LoVo (cell line): ENCODE measurements at regions not wholly inside any gene's neighbourhood (a gene's known extent, or its start where the extent isn't known, plus 50 kb on each side); places are given as distances from the start of the nearest gene placed in this dataset.
A peak's percentile ranks its signal among the peaks of the same experiment; 100 is the strongest.

Experiments used
- DNase-seq: peaks from one replicate; pipeline ENCODE4 v3.0.0-alpha.2; 2016; ENCODE audit warnings: low spot score

- no peak for DNase-seq
These were observed 663.6 kb upstream of the RIOK2 start for GRCh38 chr5:97846643-97847042.

GRCh38 chr5:97847920-97848631 is 665.0 kb upstream of the RIOK2 start:
- no peak for DNase-seq

GRCh38 chr5:97851036-97851435 is 668.0 kb upstream of the RIOK2 start:
- DNase-seq: no peak

- no peak for DNase-seq
These were observed 672.1 kb upstream of the RIOK2 start for GRCh38 chr5:97854871-97855762.

- no peak for DNase-seq
These were observed 691.4 kb upstream of the RIOK2 start for GRCh38 chr5:97874491-97874890.

GRCh38 chr5:97876272-97876671 is 693.2 kb upstream of the RIOK2 start:
- DNase-seq: no peak

- DNase-seq: no peak
These were observed 694.5 kb upstream of the RIOK2 start for GRCh38 chr5:97877588-97877987.

GRCh38 chr5:97888439-97888838 is 705.4 kb upstream of the RIOK2 start:
- no peak for DNase-seq

- DNase-seq: no peak
These were observed 708.9 kb upstream of the RIOK2 start for GRCh38 chr5:97891971-97892370.

- no peak for DNase-seq
These were observed 720.7 kb upstream of the RIOK2 start for GRCh38 chr5:97903742-97904141.

- no peak for DNase-seq
These were observed 723.1 kb upstream of the RIOK2 start for GRCh38 chr5:97906135-97906534.

- DNase-seq: no peak
These were observed 724.8 kb upstream of the RIOK2 start for GRCh38 chr5:97907646-97908400.

- DNase-seq: no peak
These were observed 726.5 kb upstream of the RIOK2 start for GRCh38 chr5:97909541-97909940.

GRCh38 chr5:97914483-97914882 is 731.4 kb upstream of the RIOK2 start:
- DNase-seq: no peak

- peak; percentile 42 for DNase-seq
These were observed 732.1 kb upstream of the RIOK2 start for GRCh38 chr5:97915106-97915505.

GRCh38 chr5:97918057-97918456 is 735.0 kb upstream of the RIOK2 start:
- no peak for DNase-seq

- no peak for DNase-seq
These were observed 735.6 kb upstream of the RIOK2 start for GRCh38 chr5:97918620-97919019.

- no peak for DNase-seq
These were observed 736.7 kb upstream of the RIOK2 start for GRCh38 chr5:97919719-97920118.

- DNase-seq: no peak
These were observed 739.7 kb upstream of the RIOK2 start for GRCh38 chr5:97922776-97923175.

- DNase-seq: no peak
These were observed 740.4 kb upstream of the RIOK2 start for GRCh38 chr5:97923496-97923895.

GRCh38 chr5:97923997-97924396 is 741.0 kb upstream of the RIOK2 start:
- no peak for DNase-seq

- DNase-seq: no peak
These were observed 746.3 kb upstream of the RIOK2 start for GRCh38 chr5:97929383-97929782.

GRCh38 chr5:97931829-97932228 is 748.8 kb upstream of the RIOK2 start:
- DNase-seq: no peak
